ENCODE measurements at regions not wholly inside any gene's neighbourhood (a gene's known extent, or its start where the extent isn't known, plus 50 kb on each side); places are given as distances from the start of the nearest gene placed in this dataset.

GRCh38 chr6:96276305-96276704 lies 245.3 kb upstream of the UFL1 start:
- H3K27me3 ChIP-seq (ENCODE audit: control insufficient read depth, insufficient read depth, low read length) = no peaks in the 10 kb centered on the region
- DNase-seq (ENCODE audit: low read depth) = no peak
- H3K36me3 ChIP-seq (ENCODE audit: control insufficient read depth, insufficient read depth, low read length) = no peaks in the 10 kb centered on the region
- TF ChIP-seq CTCF (IDR thresholded peaks at IDR 0.05; ENCODE audit: insufficient read depth, low read length, poor library complexity, severe bottlenecking) = no peak
- H3K4me3 ChIP-seq (ENCODE audit: low read depth, low read length) = no peak overlapping the region

GRCh38 chr6:96276856-96277255 lies 244.8 kb upstream of the UFL1 start:
- Histone ChIP-seq H3K27me3 (ENCODE audit: control insufficient read depth, insufficient read depth, low read length) (no peaks in the 10 kb centered on the region), H3K4me3 (ENCODE audit: low read depth, low read length) (no peak overlapping the region), H3K36me3 (ENCODE audit: control insufficient read depth, insufficient read depth, low read length) (no peaks in the 10 kb centered on the region)
- no peak for DNase-seq (ENCODE audit: low read depth)
- TF ChIP-seq CTCF (IDR thresholded peaks at IDR 0.05; ENCODE audit: insufficient read depth, low read length, poor library complexity, severe bottlenecking) = no peak

GRCh38 chr6:96279084-96279483 lies 242.5 kb upstream of the UFL1 start:
- no peak for DNase-seq (ENCODE audit: low read depth)
- no peak for TF ChIP-seq CTCF (IDR thresholded peaks at IDR 0.05; ENCODE audit: insufficient read depth, low read length, poor library complexity, severe bottlenecking)
- H3K4me3 ChIP-seq (ENCODE audit: low read depth, low read length) = no peak overlapping the region
- H3K27me3 ChIP-seq (ENCODE audit: control insufficient read depth, insufficient read depth, low read length) = no peaks in the 10 kb centered on the region
- H3K36me3 ChIP-seq (ENCODE audit: control insufficient read depth, insufficient read depth, low read length) = no peaks in the 10 kb centered on the region

- no peak for TF ChIP-seq CTCF (IDR thresholded peaks at IDR 0.05; ENCODE audit: insufficient read depth, low read length, poor library complexity, severe bottlenecking)
- no peaks in the 10 kb centered on the region for H3K27me3 ChIP-seq (ENCODE audit: control insufficient read depth, insufficient read depth, low read length)
- no peak for DNase-seq (ENCODE audit: low read depth)
Measured at GRCh38 chr6:96286503-96286902, 235.1 kb upstream of the UFL1 start.

GRCh38 chr6:96299525-96299924 lies 222.1 kb upstream of the UFL1 start:
- H3K4me3 ChIP-seq (ENCODE audit: low read depth, low read length) = no peak overlapping the region
- no peaks in the 10 kb centered on the region for H3K27me3 ChIP-seq (ENCODE audit: control insufficient read depth, insufficient read depth, low read length)
- no peak for TF ChIP-seq CTCF (IDR thresholded peaks at IDR 0.05; ENCODE audit: insufficient read depth, low read length, poor library complexity, severe bottlenecking)
- no peaks in the 10 kb centered on the region for H3K36me3 ChIP-seq (ENCODE audit: control insufficient read depth, insufficient read depth, low read length)
- DNase-seq (ENCODE audit: low read depth) = no peak

More at GRCh38 chr6:96286503-96286902, 235.1 kb upstream of the UFL1 start:
- Histone ChIP-seq H3K36me3 (ENCODE audit: control insufficient read depth, insufficient read depth, low read length) (no peaks in the 10 kb centered on the region), H3K4me3 (ENCODE audit: low read depth, low read length) (no peak overlapping the region)

- H3K4me3 ChIP-seq (ENCODE audit: low read depth, low read length) = no peak overlapping the region
- peak; percentile 94 for DNase-seq (ENCODE audit: low read depth)
- no peak for TF ChIP-seq CTCF (IDR thresholded peaks at IDR 0.05; ENCODE audit: insufficient read depth, low read length, poor library complexity, severe bottlenecking)
- no peaks in the 10 kb centered on the region for H3K27me3 ChIP-seq (ENCODE audit: control insufficient read depth, insufficient read depth, low read length)
- no peaks in the 10 kb centered on the region for H3K36me3 ChIP-seq (ENCODE audit: control insufficient read depth, insufficient read depth, low read length)
Measured at GRCh38 chr6:96301023-96301422, 220.6 kb upstream of the UFL1 start.

Measured in kidney epithelial cell (primary cell).